ENCODE measurements at regions not wholly inside any gene's neighbourhood (a gene's known extent, or its start where the extent isn't known, plus 50 kb on each side); places are given as distances from the start of the nearest gene placed in this dataset.

DNA sequence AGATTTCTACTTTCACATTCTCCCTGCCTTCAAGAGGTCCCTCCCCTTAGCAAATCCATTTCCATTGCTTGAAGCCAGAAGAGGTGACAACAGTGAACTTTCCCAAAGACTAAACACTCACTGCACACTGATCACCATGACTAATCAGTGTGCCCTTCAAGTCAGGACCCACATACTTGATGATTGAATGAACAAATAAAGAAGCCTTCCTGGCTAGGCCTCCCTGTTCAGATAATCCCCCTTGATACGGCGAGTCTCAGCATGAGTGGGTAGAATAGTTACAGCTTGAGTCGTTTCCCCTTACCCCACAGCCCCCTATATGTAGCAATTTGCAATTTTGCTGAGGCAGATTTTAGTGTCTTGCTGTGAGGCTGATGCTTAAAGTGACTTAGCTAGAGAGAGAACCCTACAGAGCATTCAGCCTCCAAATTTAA is 102.2 kb downstream of the UNC5CL start:
- no peak overlapping the region for H3K4me2 ChIP-seq (ENCODE audit: low read length)
- no peaks in the 10 kb centered on the region for H3K27me3 ChIP-seq (ENCODE audit: control insufficient read depth, insufficient read depth, low read length)
- H3K4me3 ChIP-seq (ENCODE audit: low read length) = no peak overlapping the region
- no peak overlapping the region for H3K9ac ChIP-seq (ENCODE audit: low read depth, low read length)
- H3K36me3 ChIP-seq (ENCODE audit: insufficient read depth, low read length) = no peaks in the 10 kb centered on the region
- H3K9me3 ChIP-seq (replicated peaks; ENCODE audit: low read length) = no peaks in the 10 kb centered on the region
- H3K4me1 ChIP-seq (ENCODE audit: control insufficient read depth, insufficient read depth, low read length) = peaks cover 8% of the 10 kb centered on the region

- no peak overlapping the region for H3K4me3 ChIP-seq (ENCODE audit: low read length)
- no peak overlapping the region for H3K9ac ChIP-seq (ENCODE audit: low read depth, low read length)
- H3K9me3 ChIP-seq (replicated peaks; ENCODE audit: low read length) = no peaks in the 10 kb centered on the region
- H3K4me2 ChIP-seq (ENCODE audit: low read length) = no peak overlapping the region
- H3K36me3 ChIP-seq (ENCODE audit: insufficient read depth, low read length) = no peaks in the 10 kb centered on the region
- no peaks in the 10 kb centered on the region for H3K27me3 ChIP-seq (ENCODE audit: control insufficient read depth, insufficient read depth, low read length)
- H3K4me1 ChIP-seq (ENCODE audit: control insufficient read depth, insufficient read depth, low read length) = peaks cover 8% of the 10 kb centered on the region
These were observed 105.2 kb downstream of the UNC5CL start for GRCh38 chr6:40933864-40934263.

- Histone ChIP-seq H3K27me3 (ENCODE audit: control insufficient read depth, insufficient read depth, low read length) (no peaks in the 10 kb centered on the region), H3K9me3 (replicated peaks; ENCODE audit: low read length) (no peaks in the 10 kb centered on the region), H3K4me1 (ENCODE audit: control insufficient read depth, insufficient read depth, low read length) (peaks cover 8% of the 10 kb centered on the region), H3K36me3 (ENCODE audit: insufficient read depth, low read length) (no peaks in the 10 kb centered on the region), H3K4me3 (ENCODE audit: low read length) (no peak overlapping the region), H3K9ac (ENCODE audit: low read depth, low read length) (no peak overlapping the region), H3K4me2 (ENCODE audit: low read length) (no peak overlapping the region)
These were observed 106.1 kb downstream of the UNC5CL start for GRCh38 chr6:40932953-40933352.

GRCh38 chr6:40932366-40932765 is 106.7 kb downstream of the UNC5CL start:
- H3K27me3 ChIP-seq (ENCODE audit: control insufficient read depth, insufficient read depth, low read length) = no peaks in the 10 kb centered on the region
- H3K9me3 ChIP-seq (replicated peaks; ENCODE audit: low read length) = no peaks in the 10 kb centered on the region
- no peak overlapping the region for H3K4me2 ChIP-seq (ENCODE audit: low read length)
- peaks cover 6% of the 10 kb centered on the region for H3K4me1 ChIP-seq (ENCODE audit: control insufficient read depth, insufficient read depth, low read length)
- no peak overlapping the region for H3K4me3 ChIP-seq (ENCODE audit: low read length)
- no peaks in the 10 kb centered on the region for H3K36me3 ChIP-seq (ENCODE audit: insufficient read depth, low read length)
- H3K9ac ChIP-seq (ENCODE audit: low read depth, low read length) = no peak overlapping the region

- Histone ChIP-seq H3K4me2 (ENCODE audit: low read length) (no peak overlapping the region), H3K9me3 (replicated peaks; ENCODE audit: low read length) (no peaks in the 10 kb centered on the region), H3K4me1 (ENCODE audit: control insufficient read depth, insufficient read depth, low read length) (peaks cover 2% of the 10 kb centered on the region), H3K27me3 (ENCODE audit: control insufficient read depth, insufficient read depth, low read length) (no peaks in the 10 kb centered on the region), H3K36me3 (ENCODE audit: insufficient read depth, low read length) (no peaks in the 10 kb centered on the region), H3K4me3 (ENCODE audit: low read length) (no peak overlapping the region), H3K9ac (ENCODE audit: low read depth, low read length) (no peak overlapping the region)
These were observed 107.1 kb downstream of the UNC5CL start for GRCh38 chr6:40931931-40932330.

DNA sequence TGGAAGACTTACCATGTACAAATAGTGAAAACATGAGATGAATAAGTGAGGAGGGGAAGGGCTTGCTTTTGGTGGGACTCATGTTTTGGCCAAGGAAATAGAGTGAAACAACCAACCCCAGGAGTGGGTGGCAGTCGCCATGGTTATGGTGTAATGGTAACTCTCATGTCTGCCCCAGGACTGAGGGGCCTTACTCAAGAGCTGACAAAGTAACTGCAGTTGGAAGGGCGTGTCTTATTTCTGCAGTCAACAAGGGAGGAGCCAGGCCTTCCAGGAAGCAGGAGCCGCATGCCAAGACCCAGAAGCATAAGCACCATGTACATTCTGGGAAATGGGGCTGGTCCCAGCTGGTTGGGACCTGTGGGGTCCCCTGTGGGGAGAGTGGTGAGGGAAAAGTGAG is 108.5 kb downstream of the UNC5CL start:
- Histone ChIP-seq H3K4me3 (ENCODE audit: low read length) (no peak overlapping the region), H3K36me3 (ENCODE audit: insufficient read depth, low read length) (no peaks in the 10 kb centered on the region), H3K9ac (ENCODE audit: low read depth, low read length) (no peak overlapping the region), H3K4me2 (ENCODE audit: low read length) (no peak overlapping the region), H3K4me1 (ENCODE audit: control insufficient read depth, insufficient read depth, low read length) (no peaks in the 10 kb centered on the region), H3K27me3 (ENCODE audit: control insufficient read depth, insufficient read depth, low read length) (no peaks in the 10 kb centered on the region), H3K9me3 (replicated peaks; ENCODE audit: low read length) (no peaks in the 10 kb centered on the region)

DNA sequence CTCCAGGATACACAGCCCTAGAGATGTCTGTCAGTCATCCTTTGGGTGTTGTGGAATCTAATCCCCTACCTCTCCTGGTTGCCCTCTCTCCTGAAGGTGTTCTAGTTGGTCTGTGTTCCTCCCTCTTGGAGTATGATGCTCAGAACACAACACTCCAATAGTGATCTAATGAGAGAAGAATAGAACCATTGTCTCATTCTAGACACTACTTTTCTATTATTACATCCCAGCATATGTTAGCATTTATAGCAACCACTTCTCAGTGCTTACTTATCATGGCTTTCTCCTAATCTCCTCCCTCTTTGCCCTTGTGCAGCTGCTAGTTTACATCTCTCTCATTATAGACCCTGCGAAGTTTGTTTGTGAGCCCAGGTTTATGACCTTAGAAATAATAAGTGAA is 109.0 kb downstream of the UNC5CL start:
- H3K4me2 ChIP-seq (ENCODE audit: low read length) = no peak overlapping the region

DNA sequence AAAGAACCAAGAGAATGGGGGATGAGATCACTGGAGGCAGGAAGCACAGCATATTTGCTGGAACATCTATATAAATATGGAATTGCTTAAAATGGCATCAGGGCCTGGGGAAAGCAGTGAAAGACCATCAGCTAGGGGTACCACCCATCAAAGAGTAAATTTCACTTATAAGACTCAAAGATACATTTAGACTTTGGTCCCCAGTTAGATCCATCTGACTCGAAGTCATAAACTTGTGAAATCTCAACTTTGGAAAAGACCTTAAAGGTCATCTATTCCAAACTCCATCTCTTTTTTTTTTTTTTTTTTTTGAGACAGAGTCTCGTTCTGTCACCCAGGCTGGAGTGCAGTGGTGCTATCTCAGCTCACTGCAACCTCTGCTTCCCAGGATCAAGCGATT is 109.8 kb downstream of the UNC5CL start:
- H3K4me1 ChIP-seq (ENCODE audit: control insufficient read depth, insufficient read depth, low read length) = no peaks in the 10 kb centered on the region
- no peak overlapping the region for H3K4me3 ChIP-seq (ENCODE audit: low read length)
- no peak overlapping the region for H3K9ac ChIP-seq (ENCODE audit: low read depth, low read length)
- H3K27me3 ChIP-seq (ENCODE audit: control insufficient read depth, insufficient read depth, low read length) = no peaks in the 10 kb centered on the region
- H3K9me3 ChIP-seq (replicated peaks; ENCODE audit: low read length) = no peaks in the 10 kb centered on the region
- H3K36me3 ChIP-seq (ENCODE audit: insufficient read depth, low read length) = no peaks in the 10 kb centered on the region
- no peak overlapping the region for H3K4me2 ChIP-seq (ENCODE audit: low read length)

More for the DNA sequence above, 109.0 kb downstream of the UNC5CL start:
- Histone ChIP-seq H3K9me3 (replicated peaks; ENCODE audit: low read length) (no peaks in the 10 kb centered on the region), H3K4me1 (ENCODE audit: control insufficient read depth, insufficient read depth, low read length) (no peaks in the 10 kb centered on the region), H3K27me3 (ENCODE audit: control insufficient read depth, insufficient read depth, low read length) (no peaks in the 10 kb centered on the region), H3K9ac (ENCODE audit: low read depth, low read length) (no peak overlapping the region), H3K4me3 (ENCODE audit: low read length) (no peak overlapping the region), H3K36me3 (ENCODE audit: insufficient read depth, low read length) (no peaks in the 10 kb centered on the region)

DNA sequence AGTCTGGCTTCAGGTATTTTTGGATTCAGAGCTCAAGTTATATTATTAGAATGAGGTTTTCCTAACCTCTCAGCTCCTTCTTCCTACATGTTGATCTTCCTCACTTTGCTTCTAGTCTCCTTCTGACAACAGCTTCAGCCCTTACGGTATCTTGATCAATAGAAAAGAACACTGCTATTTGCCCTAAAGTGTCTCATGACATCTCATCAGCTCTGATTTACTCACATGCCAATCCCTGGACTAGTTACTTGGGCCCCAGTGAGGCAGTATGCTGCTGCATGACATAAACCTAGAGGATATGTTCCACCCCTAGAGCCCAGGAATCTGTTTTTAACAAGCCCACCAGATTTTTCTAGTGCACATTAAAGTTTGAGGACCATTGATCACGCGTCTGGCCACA is 110.3 kb downstream of the UNC5CL start:
- Histone ChIP-seq H3K9me3 (replicated peaks; ENCODE audit: low read length) (no peaks in the 10 kb centered on the region), H3K4me1 (ENCODE audit: control insufficient read depth, insufficient read depth, low read length) (no peaks in the 10 kb centered on the region), H3K9ac (ENCODE audit: low read depth, low read length) (no peak overlapping the region), H3K36me3 (ENCODE audit: insufficient read depth, low read length) (no peaks in the 10 kb centered on the region), H3K4me3 (ENCODE audit: low read length) (no peak overlapping the region), H3K27me3 (ENCODE audit: control insufficient read depth, insufficient read depth, low read length) (no peaks in the 10 kb centered on the region), H3K4me2 (ENCODE audit: low read length) (no peak overlapping the region)

DNA sequence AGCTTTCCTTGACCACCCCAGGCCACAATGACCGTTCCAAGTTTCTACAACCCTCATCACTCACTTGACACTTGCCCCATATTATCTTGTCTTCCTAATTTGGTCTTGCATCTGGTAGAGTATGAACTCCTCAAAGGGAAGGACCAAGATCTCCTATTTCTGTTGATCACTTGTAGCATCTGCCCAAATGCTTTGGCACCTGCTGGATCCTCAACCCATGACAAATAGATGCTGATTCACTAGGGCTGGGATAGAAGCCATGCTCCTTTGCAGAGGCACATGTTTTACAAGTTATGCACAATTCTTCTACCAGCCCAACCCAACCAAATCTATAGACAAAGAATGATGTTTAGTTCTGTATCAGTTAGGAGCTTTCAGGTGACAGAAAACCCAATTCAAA is 110.7 kb downstream of the UNC5CL start:
- H3K36me3 ChIP-seq (ENCODE audit: insufficient read depth, low read length) = no peaks in the 10 kb centered on the region
- no peak overlapping the region for H3K4me3 ChIP-seq (ENCODE audit: low read length)

GRCh38 chr6:40925341-40925740 is 113.7 kb downstream of the UNC5CL start:
- Histone ChIP-seq H3K4me1 (ENCODE audit: control insufficient read depth, insufficient read depth, low read length) (no peaks in the 10 kb centered on the region), H3K27me3 (ENCODE audit: control insufficient read depth, insufficient read depth, low read length) (peaks cover 4% of the 10 kb centered on the region), H3K9ac (ENCODE audit: low read depth, low read length) (no peak overlapping the region), H3K36me3 (ENCODE audit: insufficient read depth, low read length) (no peaks in the 10 kb centered on the region), H3K9me3 (replicated peaks; ENCODE audit: low read length) (no peaks in the 10 kb centered on the region), H3K4me3 (ENCODE audit: low read length) (no peak overlapping the region), H3K4me2 (ENCODE audit: low read length) (no peak overlapping the region)

More for the DNA sequence above, 110.7 kb downstream of the UNC5CL start:
- no peaks in the 10 kb centered on the region for H3K9me3 ChIP-seq (replicated peaks; ENCODE audit: low read length)
- H3K4me2 ChIP-seq (ENCODE audit: low read length) = no peak overlapping the region
- peaks cover 4% of the 10 kb centered on the region for H3K27me3 ChIP-seq (ENCODE audit: control insufficient read depth, insufficient read depth, low read length)
- no peak overlapping the region for H3K9ac ChIP-seq (ENCODE audit: low read depth, low read length)
- no peaks in the 10 kb centered on the region for H3K4me1 ChIP-seq (ENCODE audit: control insufficient read depth, insufficient read depth, low read length)

- Histone ChIP-seq H3K4me1 (ENCODE audit: control insufficient read depth, insufficient read depth, low read length) (no peaks in the 10 kb centered on the region), H3K36me3 (ENCODE audit: insufficient read depth, low read length) (no peaks in the 10 kb centered on the region), H3K4me3 (ENCODE audit: low read length) (no peak overlapping the region), H3K9me3 (replicated peaks; ENCODE audit: low read length) (no peaks in the 10 kb centered on the region), H3K4me2 (ENCODE audit: low read length) (no peak overlapping the region), H3K27me3 (ENCODE audit: control insufficient read depth, insufficient read depth, low read length) (peaks cover 4% of the 10 kb centered on the region), H3K9ac (ENCODE audit: low read depth, low read length) (no peak overlapping the region)
These were observed 114.2 kb downstream of the UNC5CL start for GRCh38 chr6:40924839-40925238.
